ENCODE measurements at regions not wholly inside any gene's neighbourhood (a gene's known extent, or its start where the extent isn't known, plus 50 kb on each side); places are given as distances from the start of the nearest gene placed in this dataset.

GRCh38 chr4:37058826-37059225 lies 185.7 kb upstream of the NWD2 start:
- Histone ChIP-seq H3K4me1 (no peaks in the 10 kb centered on the region), H3K27me3 (no peaks in the 10 kb centered on the region), H3K9me3 (no peaks in the 10 kb centered on the region), H3K4me3 (ENCODE audit: low read depth, low read length) (no peak overlapping the region), H3K36me3 (no peaks in the 10 kb centered on the region)
- TF ChIP-seq CTCF (IDR thresholded peaks at IDR 0.05; ENCODE audit: low read depth, low read length): no peak
- DNase-seq: no peak

- DNase-seq: no peak
- no peak for TF ChIP-seq CTCF (IDR thresholded peaks at IDR 0.05; ENCODE audit: low read depth, low read length)
- Histone ChIP-seq H3K9me3 (no peaks in the 10 kb centered on the region), H3K36me3 (no peaks in the 10 kb centered on the region), H3K4me3 (ENCODE audit: low read depth, low read length) (no peak overlapping the region), H3K27me3 (no peaks in the 10 kb centered on the region), H3K4me1 (no peaks in the 10 kb centered on the region)
Observed at GRCh38 chr4:37066159-37066558, 178.4 kb upstream of the NWD2 start.

- Histone ChIP-seq H3K4me1 (no peaks in the 10 kb centered on the region), H3K4me3 (ENCODE audit: low read depth, low read length) (no peak overlapping the region), H3K27me3 (no peaks in the 10 kb centered on the region), H3K9me3 (no peaks in the 10 kb centered on the region; the same call in 1 of the 2 replicates), H3K36me3 (no peaks in the 10 kb centered on the region)
- DNase-seq: no peak
- TF ChIP-seq CTCF (IDR thresholded peaks at IDR 0.05; ENCODE audit: low read depth, low read length): 0 out of 2 replicates have a peak, but pooled peaks have one; percentile 10
Observed at GRCh38 chr4:37068580-37068979, 176.0 kb upstream of the NWD2 start.

GRCh38 chr4:37070041-37070440 lies 174.5 kb upstream of the NWD2 start:
- H3K4me1 ChIP-seq: no peaks in the 10 kb centered on the region
- no peak for TF ChIP-seq CTCF (IDR thresholded peaks at IDR 0.05; ENCODE audit: low read depth, low read length)
- H3K36me3 ChIP-seq: no peaks in the 10 kb centered on the region
- H3K4me3 ChIP-seq (ENCODE audit: low read depth, low read length): no peak overlapping the region
- no peaks in the 10 kb centered on the region for H3K27me3 ChIP-seq
- DNase-seq: no peak
- no peaks in the 10 kb centered on the region; the same call in 1 of the 2 replicates for H3K9me3 ChIP-seq

- Histone ChIP-seq H3K27me3 (no peaks in the 10 kb centered on the region), H3K9me3 (no peaks in the 10 kb centered on the region; the same call in 1 of the 2 replicates), H3K36me3 (no peaks in the 10 kb centered on the region), H3K4me3 (ENCODE audit: low read depth, low read length) (no peak overlapping the region), H3K4me1 (no peaks in the 10 kb centered on the region)
- no peak for TF ChIP-seq CTCF (IDR thresholded peaks at IDR 0.05; ENCODE audit: low read depth, low read length)
- no peak for DNase-seq
Observed at GRCh38 chr4:37071576-37071975, 173.0 kb upstream of the NWD2 start.

GRCh38 chr4:37073226-37073840 lies 171.2 kb upstream of the NWD2 start:
- Histone ChIP-seq H3K36me3 (no peaks in the 10 kb centered on the region), H3K27me3 (no peaks in the 10 kb centered on the region), H3K4me1 (no peaks in the 10 kb centered on the region), H3K4me3 (ENCODE audit: low read depth, low read length) (peak overlapping the region; percentile 19), H3K9me3 (no peaks in the 10 kb centered on the region; the same call in 1 of the 2 replicates)
- DNase-seq: no peak
- TF ChIP-seq CTCF (IDR thresholded peaks at IDR 0.05; ENCODE audit: low read depth, low read length): no peak

All from BE2C (cell line).